ENCODE measurements at regions not wholly inside any gene's neighbourhood (a gene's known extent, or its start where the extent isn't known, plus 50 kb on each side); places are given as distances from the start of the nearest gene placed in this dataset.

DNA sequence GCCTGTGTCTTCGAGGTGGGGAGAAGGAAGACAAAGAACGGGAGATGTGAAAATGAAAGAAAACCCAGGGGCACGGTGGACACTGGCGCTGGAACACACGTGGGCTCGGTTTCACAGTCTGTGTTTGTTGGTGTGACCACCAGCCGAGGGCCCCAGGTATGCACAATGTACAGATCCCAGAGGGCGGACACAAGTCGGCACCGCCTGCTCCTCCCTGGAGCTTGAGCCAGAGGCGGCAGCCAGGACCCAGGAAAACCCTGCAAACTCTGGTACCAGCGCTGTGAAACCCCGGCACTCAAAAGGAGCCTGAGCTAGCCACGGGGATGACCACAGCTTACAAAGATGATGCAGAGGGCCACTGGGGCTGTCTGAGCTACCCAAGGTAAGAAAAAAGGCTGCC lies 105.0 kb downstream of the SHANK2 start:
- no peak overlapping the region for H3K27ac ChIP-seq (ENCODE audit: insufficient read depth, low read depth, low read length)
- no peaks in the 10 kb centered on the region for H3K4me1 ChIP-seq (ENCODE audit: control insufficient read depth, extremely low read depth, insufficient read depth, low read length)
- no peak overlapping the region for H3K4me3 ChIP-seq (replicated peaks in 1 of 3; ENCODE audit: insufficient read depth in 1 of 3, low read depth in 1 of 3, low read length in 3 of 3)
- DNase-seq (ENCODE audit: low read depth, low spot score) (no peak), FAIRE-seq (no peak)
- H2AFZ ChIP-seq (ENCODE audit: low read depth, low read length): no peak overlapping the region
- H3K9me3 ChIP-seq (replicated peaks; ENCODE audit: control insufficient read depth, insufficient read depth, low read length): peaks cover 3% of the 10 kb centered on the region
- no peak overlapping the region for H3K4me2 ChIP-seq (ENCODE audit: insufficient read depth, low read length)
- intact Hi-C loops (cut with micrococcal nuclease) (no loop called here), dilution Hi-C loops (cut with MboI; ENCODE audit: extremely low pct_ligation_motif_present, low sequenced_read_pairs) (no loop called here)
- H3K27me3 ChIP-seq (ENCODE audit: control insufficient read depth in 2 of 2, insufficient read depth in 2 of 2, low read length in 2 of 2): no peaks in the 10 kb centered on the region
- no peaks in the 10 kb centered on the region for H4K20me1 ChIP-seq (replicated peaks; ENCODE audit: control insufficient read depth, extremely low read depth, insufficient read depth, low read length)
- CTCF ChIA-PET: no interaction called here
- POLR2A ChIA-PET: no interaction called here
- no TSS peak for BruUV-seq (replicated peaks)
- no peaks in the 10 kb centered on the region for H3K79me2 ChIP-seq (ENCODE audit: control insufficient read depth, insufficient read depth, low read length)
- H3K9me1 ChIP-seq (replicated peaks; ENCODE audit: control insufficient read depth, extremely low read depth, insufficient read depth, low read length): no peaks in the 10 kb centered on the region
- TF ChIP-seq JUN (IDR thresholded peaks at IDR 0.05; ENCODE audit: borderline replicate concordance, insufficient read depth, insufficient read length, low read depth) (no peak), EZH2 (IDR thresholded peaks at IDR 0.05; ENCODE audit: borderline replicate concordance, low read depth, low read length, severe bottlenecking) (no peak)
- H3K9ac ChIP-seq (replicated peaks; ENCODE audit: extremely low read depth, insufficient read depth, low read length): no peak overlapping the region
- no peaks in the 10 kb centered on the region for H3K36me3 ChIP-seq (ENCODE audit: control insufficient read depth in 2 of 2, extremely low read depth in 1 of 2, insufficient read depth in 2 of 2, low read length in 2 of 2)

DNA sequence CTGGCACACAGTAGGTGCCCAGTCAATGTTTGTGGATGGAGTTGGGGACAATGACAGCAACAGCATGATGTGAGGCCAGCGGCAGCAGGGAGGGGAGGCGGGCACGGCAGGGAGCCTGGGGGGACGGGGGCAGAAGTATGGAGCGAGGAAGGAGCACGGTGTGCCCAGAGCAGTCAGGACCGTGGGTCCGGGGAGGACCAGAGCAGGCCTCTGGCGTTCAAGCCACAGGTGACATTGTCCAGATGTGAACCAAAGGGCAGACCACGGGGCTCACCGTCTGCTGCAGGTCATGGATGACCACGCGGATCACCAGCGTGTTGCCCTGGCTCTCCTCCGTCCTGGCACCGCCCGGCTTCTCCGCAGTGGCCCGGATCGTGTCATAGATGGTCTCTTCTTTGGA lies 105.5 kb downstream of the SHANK2 start:
- Histone ChIP-seq H3K27me3 (ENCODE audit: control insufficient read depth in 2 of 2, insufficient read depth in 2 of 2, low read length in 2 of 2) (no peaks in the 10 kb centered on the region), H3K9me1 (replicated peaks; ENCODE audit: control insufficient read depth, extremely low read depth, insufficient read depth, low read length) (no peaks in the 10 kb centered on the region), H3K36me3 (ENCODE audit: control insufficient read depth in 2 of 2, extremely low read depth in 1 of 2, insufficient read depth in 2 of 2, low read length in 2 of 2) (no peaks in the 10 kb centered on the region), H3K4me2 (ENCODE audit: insufficient read depth, low read length) (no peak overlapping the region), H3K27ac (ENCODE audit: insufficient read depth, low read depth, low read length) (no peak overlapping the region), H4K20me1 (replicated peaks; ENCODE audit: control insufficient read depth, extremely low read depth, insufficient read depth, low read length) (no peaks in the 10 kb centered on the region), H2AFZ (ENCODE audit: low read depth, low read length) (no peak overlapping the region), H3K79me2 (ENCODE audit: control insufficient read depth, insufficient read depth, low read length) (no peaks in the 10 kb centered on the region), H3K4me1 (ENCODE audit: control insufficient read depth, extremely low read depth, insufficient read depth, low read length) (no peaks in the 10 kb centered on the region), H3K9me3 (replicated peaks; ENCODE audit: control insufficient read depth, insufficient read depth, low read length) (peaks cover 3% of the 10 kb centered on the region), H3K9ac (replicated peaks; ENCODE audit: extremely low read depth, insufficient read depth, low read length) (no peak overlapping the region), H3K4me3 (replicated peaks in 1 of 3; ENCODE audit: insufficient read depth in 1 of 3, low read depth in 1 of 3, low read length in 3 of 3) (no peak overlapping the region)
- ChIA-PET POLR2A (no interaction called here), CTCF (no interaction called here)
- FAIRE-seq (no peak), DNase-seq (ENCODE audit: low read depth, low spot score) (no peak)
- TF ChIP-seq, protein P1, sequence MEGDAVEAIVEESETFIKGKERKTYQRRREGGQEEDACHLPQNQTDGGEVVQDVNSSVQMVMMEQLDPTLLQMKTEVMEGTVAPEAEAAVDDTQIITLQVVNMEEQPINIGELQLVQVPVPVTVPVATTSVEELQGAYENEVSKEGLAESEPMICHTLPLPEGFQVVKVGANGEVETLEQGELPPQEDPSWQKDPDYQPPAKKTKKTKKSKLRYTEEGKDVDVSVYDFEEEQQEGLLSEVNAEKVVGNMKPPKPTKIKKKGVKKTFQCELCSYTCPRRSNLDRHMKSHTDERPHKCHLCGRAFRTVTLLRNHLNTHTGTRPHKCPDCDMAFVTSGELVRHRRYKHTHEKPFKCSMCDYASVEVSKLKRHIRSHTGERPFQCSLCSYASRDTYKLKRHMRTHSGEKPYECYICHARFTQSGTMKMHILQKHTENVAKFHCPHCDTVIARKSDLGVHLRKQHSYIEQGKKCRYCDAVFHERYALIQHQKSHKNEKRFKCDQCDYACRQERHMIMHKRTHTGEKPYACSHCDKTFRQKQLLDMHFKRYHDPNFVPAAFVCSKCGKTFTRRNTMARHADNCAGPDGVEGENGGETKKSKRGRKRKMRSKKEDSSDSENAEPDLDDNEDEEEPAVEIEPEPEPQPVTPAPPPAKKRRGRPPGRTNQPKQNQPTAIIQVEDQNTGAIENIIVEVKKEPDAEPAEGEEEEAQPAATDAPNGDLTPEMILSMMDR (IDR thresholded peaks at IDR 0.05; ENCODE audit: extremely low read depth in 1 of 2, insufficient read depth in 1 of 2, low read depth in 1 of 2, low read length in 2 of 2): no peak
- TF ChIP-seq, protein P2, sequence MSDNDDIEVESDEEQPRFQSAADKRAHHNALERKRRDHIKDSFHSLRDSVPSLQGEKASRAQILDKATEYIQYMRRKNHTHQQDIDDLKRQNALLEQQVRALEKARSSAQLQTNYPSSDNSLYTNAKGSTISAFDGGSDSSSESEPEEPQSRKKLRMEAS (IDR thresholded peaks at IDR 0.05; ENCODE audit: insufficient read depth, insufficient read length): no peak
- no peak for TF ChIP-seq JUN (IDR thresholded peaks at IDR 0.05; ENCODE audit: borderline replicate concordance, insufficient read depth, insufficient read length, low read depth)
- dilution Hi-C loops (cut with MboI; ENCODE audit: extremely low pct_ligation_motif_present, low sequenced_read_pairs) (no loop called here), intact Hi-C loops (cut with micrococcal nuclease) (no loop called here)
- BruUV-seq (replicated peaks): no TSS peak

Measured in endothelial cell of umbilical vein (primary cell).